HG03469 (cell line): ENCODE measurements at regions not wholly inside any gene's neighbourhood (a gene's known extent, or its start where the extent isn't known, plus 50 kb on each side); places are given as distances from the start of the nearest gene placed in this dataset.

Experiments used
- ATAC-seq: cut with Tn5 transposase; IDR thresholded peaks from one replicate; pipeline ENCODE4 v1.9.1; 2021; ENCODE audit warnings: mild to moderate bottlenecking, moderate library complexity, moderate number of reproducible peaks; ENCODE audit not compliant: unreplicated experiment

GRCh38 chr7:46428295-46428694, 507.2 kb upstream of the IGFBP3 start:
- no peak for ATAC-seq

- no peak for ATAC-seq
These were observed 503.9 kb upstream of the IGFBP3 start for GRCh38 chr7:46424934-46425333.

- no peak for ATAC-seq
These were observed 500.6 kb upstream of the IGFBP3 start for GRCh38 chr7:46421441-46422230.

- ATAC-seq: no peak
These were observed 493.9 kb upstream of the IGFBP3 start for GRCh38 chr7:46414946-46415345.

- ATAC-seq: no peak
These were observed 490.2 kb upstream of the IGFBP3 start for GRCh38 chr7:46411236-46411635.

GRCh38 chr7:46407125-46407524, 486.1 kb upstream of the IGFBP3 start:
- ATAC-seq: no peak

GRCh38 chr7:46397591-46397990, 476.5 kb upstream of the IGFBP3 start:
- no peak for ATAC-seq

GRCh38 chr7:46396481-46396880, 475.4 kb upstream of the IGFBP3 start:
- no peak for ATAC-seq

- no peak for ATAC-seq
These were observed 472.1 kb upstream of the IGFBP3 start for GRCh38 chr7:46393142-46393541.

- ATAC-seq: no peak
These were observed 470.4 kb upstream of the IGFBP3 start for GRCh38 chr7:46391231-46392201.

- no peak for ATAC-seq
These were observed 469.0 kb upstream of the IGFBP3 start for GRCh38 chr7:46390042-46390441.

- ATAC-seq: no peak
These were observed 468.1 kb upstream of the IGFBP3 start for GRCh38 chr7:46389146-46389545.

GRCh38 chr7:46387646-46388045, 466.6 kb upstream of the IGFBP3 start:
- ATAC-seq: no peak

- ATAC-seq: no peak
These were observed 465.6 kb upstream of the IGFBP3 start for GRCh38 chr7:46386428-46387399.

GRCh38 chr7:46385662-46386309, 464.7 kb upstream of the IGFBP3 start:
- no peak for ATAC-seq

- ATAC-seq: no peak
These were observed 462.5 kb upstream of the IGFBP3 start for GRCh38 chr7:46383605-46384004.

GRCh38 chr7:46369933-46370654, 449.0 kb upstream of the IGFBP3 start:
- no peak for ATAC-seq

GRCh38 chr7:46368871-46369270, 447.8 kb upstream of the IGFBP3 start:
- no peak for ATAC-seq

- ATAC-seq: no peak
These were observed 445.5 kb upstream of the IGFBP3 start for GRCh38 chr7:46366526-46366925.
